ENCODE measurements at regions not wholly inside any gene's neighbourhood (a gene's known extent, or its start where the extent isn't known, plus 50 kb on each side); places are given as distances from the start of the nearest gene placed in this dataset.
A peak's percentile ranks its signal among the peaks of the same experiment; 100 is the strongest.
"Not testable (repeated sequence)": the region's sequence is repeated elsewhere in the genome, so short reads cannot be mapped to it uniquely, and the experiment has no call there.

DNA sequence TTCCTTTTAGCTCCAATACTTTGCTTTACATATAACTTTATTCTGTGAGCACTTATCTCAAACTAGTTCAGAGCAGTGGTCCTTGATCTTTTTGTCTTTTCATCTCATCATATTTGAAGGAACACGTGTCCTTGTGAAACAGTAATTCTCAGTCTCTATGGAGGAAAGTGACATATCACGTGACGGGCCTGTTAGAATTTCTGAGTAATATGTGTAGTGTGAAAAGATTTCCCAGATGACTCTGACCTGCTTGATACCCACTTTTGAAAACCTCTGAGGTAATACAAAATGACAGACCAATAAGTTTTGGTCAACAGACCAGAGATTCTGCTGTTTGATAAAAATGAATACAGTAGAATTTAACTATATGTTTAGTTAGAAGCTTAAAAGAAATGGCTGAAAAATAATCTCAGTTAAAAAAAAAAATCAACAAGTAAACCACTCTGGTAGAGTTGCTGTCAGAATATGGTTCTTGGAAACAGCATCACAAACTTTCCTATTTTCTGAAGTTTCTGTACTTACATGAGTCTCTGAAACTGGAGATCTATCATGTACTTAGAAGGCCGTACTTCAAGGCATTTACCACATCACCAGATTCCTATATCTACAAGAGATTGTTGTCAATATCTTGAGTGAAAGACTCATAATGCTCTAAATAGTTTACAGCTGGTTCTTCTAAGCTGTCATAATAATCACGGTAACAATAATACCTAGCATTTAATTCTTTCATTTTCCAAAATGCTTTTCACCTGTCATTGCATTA, 590.2 kb upstream of the TBL1XR1 start:
- no peak for DNase-seq (ENCODE audit: low spot score)

- no peak for DNase-seq (ENCODE audit: low spot score)
Measured at GRCh38 chr3:177789500-177789899, 592.2 kb upstream of the TBL1XR1 start.

DNA sequence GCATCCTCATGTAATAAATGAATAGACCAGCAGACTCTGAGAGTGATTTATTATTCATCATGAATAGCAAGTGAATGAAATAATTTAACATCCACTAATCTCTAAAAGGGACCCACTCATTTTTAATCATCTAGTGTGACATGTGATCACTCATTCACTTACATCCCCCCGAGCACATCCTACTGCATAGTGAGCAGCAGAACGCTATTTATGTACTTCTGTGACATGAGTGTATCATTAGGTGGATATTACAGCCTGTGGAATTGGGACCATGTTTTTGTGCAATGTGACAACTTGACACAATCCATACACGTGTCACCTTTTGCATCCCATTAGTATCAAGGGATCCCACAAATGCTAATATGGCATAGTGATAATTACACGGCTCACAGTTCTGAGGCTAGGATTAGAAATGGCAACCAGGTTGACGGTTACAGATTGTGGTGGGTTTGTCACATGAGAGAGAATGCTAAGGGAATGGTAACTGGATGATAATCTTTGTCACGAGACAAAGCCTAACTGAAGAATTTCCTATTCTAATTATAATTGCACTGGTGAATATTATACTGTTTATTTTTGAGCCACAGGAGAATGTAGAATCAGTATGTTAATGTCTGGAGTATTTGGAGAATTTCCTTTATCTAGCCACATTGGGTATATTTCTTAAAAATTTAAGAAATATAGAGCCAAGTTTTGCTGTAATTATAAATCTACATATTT, 595.2 kb upstream of the TBL1XR1 start:
- peak; percentile 23 for DNase-seq (ENCODE audit: low spot score)

- no peak for DNase-seq (ENCODE audit: low spot score)
Measured at GRCh38 chr3:177793451-177793850, 596.2 kb upstream of the TBL1XR1 start.

GRCh38 chr3:177795216-177795615, 597.9 kb upstream of the TBL1XR1 start:
- no peak for DNase-seq (ENCODE audit: low spot score)

- no peak for DNase-seq (ENCODE audit: low spot score)
Measured at GRCh38 chr3:177795859-177796258, 598.6 kb upstream of the TBL1XR1 start.

- not testable (repeated sequence) for DNase-seq (ENCODE audit: low spot score)
Measured at GRCh38 chr3:177800147-177800546, 602.9 kb upstream of the TBL1XR1 start.

DNA sequence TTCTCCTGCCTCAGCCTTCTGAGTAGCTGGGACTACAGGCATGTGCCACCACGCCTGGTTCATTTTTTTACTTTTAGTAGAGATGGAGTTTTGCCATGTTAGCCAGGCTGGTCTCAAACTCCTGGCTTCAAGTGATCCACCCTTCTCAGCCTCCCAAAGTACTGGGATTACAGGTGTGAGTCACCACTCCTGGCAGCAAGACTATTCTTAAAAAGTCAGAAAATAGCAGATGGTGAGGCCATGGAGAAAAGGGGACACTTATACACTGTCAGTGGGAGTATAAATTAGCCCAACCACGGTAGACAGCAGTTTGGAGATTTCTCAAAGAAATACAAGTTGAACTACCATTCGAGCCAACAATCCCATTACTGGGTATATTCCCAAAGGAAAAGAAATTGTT, 603.3 kb upstream of the TBL1XR1 start:
- DNase-seq (ENCODE audit: low spot score), result no peak

- no peak for DNase-seq (ENCODE audit: low spot score)
Measured at GRCh38 chr3:177802151-177802900, 605.0 kb upstream of the TBL1XR1 start.

- DNase-seq (ENCODE audit: low spot score), result no peak
Measured at GRCh38 chr3:177803500-177803899, 606.2 kb upstream of the TBL1XR1 start.

DNA sequence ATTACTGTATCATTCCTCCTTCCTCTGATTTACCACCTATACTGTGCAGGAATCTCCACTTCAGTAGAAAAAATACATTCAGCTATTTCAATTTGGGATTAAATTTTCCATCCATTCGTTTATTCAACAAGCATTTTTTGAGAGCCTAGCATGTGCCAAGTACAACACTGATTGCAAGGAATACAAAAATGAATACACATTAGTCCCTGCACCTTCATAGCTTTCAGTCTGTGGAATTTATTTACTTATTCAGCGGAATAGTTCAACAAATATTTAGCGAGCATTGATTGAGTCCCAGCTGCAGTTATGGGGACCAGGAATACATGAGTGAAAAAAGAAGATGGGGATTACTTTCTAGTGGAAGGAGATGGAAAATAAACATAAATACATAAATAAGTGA, 606.8 kb upstream of the TBL1XR1 start:
- DNase-seq (ENCODE audit: low spot score), result no peak

DNA sequence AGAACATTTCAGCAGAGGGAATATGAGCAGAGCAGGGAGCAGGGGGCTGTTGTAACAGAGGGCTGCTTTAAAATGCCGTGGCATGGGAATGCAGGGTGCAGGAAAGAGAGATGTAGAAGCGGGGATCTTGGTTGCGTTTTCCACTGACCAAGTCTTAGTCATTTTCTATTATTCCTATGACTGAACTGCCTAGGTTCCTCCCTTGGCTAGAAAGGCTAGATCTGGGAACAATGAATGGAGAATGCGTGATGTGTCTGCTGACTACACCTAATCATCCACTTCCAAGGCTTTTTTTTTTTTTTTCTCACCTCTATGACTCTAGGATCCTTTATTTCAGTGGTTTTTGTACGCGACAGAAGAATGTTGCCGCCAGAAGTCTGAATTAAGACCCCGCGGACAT, 607.4 kb upstream of the TBL1XR1 start:
- no peak for DNase-seq (ENCODE audit: low spot score)

DNA sequence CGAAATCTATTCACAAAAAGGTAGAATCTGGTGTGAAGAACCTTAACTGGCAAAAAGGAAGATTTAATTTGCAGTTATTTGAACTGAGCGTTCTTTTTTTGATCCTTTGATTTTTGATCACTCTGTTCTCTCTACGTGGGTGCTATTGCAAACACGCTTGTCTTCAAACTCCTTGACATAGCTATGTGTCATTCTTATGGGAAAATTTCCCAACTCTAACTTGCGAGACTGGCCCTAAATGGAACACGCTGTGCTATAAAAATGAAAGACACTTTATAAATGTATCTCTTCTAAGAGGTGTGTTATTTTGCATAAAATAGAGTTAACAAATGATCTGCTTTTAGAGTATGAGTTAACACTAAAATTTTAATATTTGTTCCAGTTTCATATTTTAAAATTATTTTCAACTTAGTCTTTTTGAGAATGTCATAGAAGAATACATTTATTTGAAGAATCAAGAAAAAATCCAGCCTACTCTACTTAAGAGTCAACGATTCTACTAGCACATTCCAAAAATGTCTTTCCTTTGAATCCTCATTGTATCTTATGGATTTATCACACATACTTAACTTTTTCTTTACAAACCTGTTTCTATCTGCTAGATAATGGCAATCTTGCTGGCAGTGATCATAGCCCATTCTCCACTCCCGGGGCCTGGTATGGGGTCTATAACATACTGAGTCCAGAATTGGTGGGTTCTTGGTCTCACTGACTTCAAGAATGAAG, 610.0 kb upstream of the TBL1XR1 start:
- no peak for DNase-seq (ENCODE audit: low spot score)

DNA sequence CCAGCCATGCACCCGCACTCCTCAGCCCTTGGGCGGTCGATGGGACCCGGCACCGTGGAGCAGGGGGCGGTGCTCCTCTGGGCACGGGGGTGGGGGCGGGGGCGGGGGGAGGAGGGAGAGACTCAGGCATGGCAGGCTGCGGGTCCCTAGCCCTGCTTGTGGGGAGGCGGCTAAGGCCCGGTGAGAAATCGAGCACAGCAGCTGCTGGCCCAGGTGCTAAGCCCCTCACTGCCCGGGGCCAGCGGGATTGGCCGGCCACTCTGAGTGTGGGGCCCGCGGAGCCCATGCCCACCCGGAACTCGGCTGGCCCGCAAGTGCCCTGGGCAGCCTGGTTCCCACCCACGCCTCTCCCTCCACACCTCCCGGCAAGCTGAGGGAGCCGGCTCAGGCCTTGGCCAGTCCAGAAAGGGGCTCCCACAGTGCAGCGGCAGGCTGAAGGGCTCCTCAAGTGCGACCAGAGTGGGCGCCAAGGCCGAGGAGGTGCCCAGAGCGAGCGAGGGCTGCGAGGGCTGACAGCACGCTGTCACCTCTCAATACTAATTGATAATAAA, 611.7 kb upstream of the TBL1XR1 start:
- not testable (repeated sequence) for DNase-seq (ENCODE audit: low spot score)

GRCh38 chr3:177810162-177810623, 612.9 kb upstream of the TBL1XR1 start:
- peak; percentile 64 for DNase-seq (ENCODE audit: low spot score)

- DNase-seq (ENCODE audit: low spot score), result no peak
Measured at GRCh38 chr3:177811112-177811511, 613.8 kb upstream of the TBL1XR1 start.

DNA sequence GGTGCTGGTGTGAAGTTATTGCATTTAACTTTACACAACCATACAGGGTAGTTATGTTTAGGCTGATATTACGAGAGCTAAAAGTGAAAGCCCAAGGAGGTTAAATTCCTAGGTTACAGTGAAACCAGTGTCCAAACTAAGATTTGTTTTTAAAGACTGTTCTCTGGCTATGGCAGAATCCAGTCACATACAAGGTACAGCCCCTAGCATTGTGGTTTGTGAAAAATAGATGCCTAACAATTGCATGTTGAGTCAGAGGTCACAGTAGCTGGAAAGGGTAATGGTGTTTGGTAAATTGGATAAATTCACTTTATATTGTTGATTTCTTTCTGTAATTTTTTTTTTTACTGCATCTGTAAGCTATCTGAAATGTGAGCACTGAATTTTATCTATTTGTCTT, 614.6 kb upstream of the TBL1XR1 start:
- DNase-seq (ENCODE audit: low spot score), result no peak

DNA sequence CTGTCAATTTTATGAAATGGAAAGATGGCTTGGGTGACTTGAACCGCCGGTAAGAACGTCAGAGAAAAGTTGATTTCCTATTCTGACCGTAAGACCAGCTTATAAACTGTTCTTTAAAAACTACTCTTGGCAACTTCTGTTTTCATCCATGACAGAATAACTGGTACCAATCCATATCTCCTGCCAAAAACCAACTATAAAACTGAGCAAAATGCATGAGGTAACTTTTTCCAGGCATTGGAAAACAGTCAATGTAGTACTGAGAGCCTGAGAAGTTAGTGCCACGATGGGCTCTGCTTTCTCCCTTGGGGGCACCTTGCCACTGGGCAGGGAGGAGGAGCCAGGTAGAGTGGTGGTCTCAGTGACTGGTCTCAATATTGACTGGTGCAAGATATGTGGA, 615.2 kb upstream of the TBL1XR1 start:
- DNase-seq (ENCODE audit: low spot score), result no peak

DNA sequence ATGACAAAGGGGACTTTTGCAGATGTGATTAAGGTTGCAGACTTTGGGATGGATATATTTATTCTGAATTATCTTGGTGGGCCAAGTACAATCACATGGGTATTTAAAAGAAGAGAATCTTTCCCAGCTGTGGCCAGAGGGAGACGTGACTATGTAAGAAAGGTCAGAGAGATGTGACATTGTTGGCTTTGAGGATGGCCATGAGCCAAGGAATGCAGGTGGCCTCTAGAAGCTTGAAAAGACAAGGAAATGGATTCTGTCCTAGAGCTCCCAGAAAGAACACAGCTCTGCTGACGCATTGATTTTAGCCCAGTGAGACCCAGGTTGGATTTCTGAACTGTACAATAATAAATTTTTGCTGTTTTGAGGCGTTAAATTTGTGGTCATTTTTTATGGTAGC, 616.0 kb upstream of the TBL1XR1 start:
- no peak for DNase-seq (ENCODE audit: low spot score)

DNA sequence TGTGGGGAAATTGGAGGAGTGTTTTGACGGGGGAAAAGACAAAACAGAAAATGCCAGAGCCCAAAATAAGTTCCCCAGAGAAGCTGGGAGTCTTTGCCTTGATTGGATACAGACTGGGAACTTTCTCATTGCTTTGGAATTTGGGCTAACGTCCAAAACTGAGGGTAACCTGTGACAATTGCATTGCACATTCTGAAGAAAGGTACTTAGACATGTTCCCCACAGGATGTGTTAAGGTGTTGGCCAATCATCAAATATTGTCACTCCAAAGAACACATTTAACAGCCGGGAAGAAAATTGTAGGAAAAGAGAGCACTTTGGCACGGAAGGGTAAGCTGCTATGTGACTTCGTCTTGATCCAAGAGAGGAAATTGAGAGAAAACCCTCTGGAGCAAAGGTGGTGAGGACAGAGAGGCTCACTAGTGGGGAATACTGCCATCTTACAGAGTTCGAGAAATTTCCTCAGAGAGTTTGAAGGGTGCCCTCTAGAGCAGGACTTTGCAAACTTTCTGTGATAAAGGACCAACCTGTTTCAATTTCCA, 619.5 kb upstream of the TBL1XR1 start:
- DNase-seq (ENCODE audit: low spot score), result peak; percentile 51

DNA sequence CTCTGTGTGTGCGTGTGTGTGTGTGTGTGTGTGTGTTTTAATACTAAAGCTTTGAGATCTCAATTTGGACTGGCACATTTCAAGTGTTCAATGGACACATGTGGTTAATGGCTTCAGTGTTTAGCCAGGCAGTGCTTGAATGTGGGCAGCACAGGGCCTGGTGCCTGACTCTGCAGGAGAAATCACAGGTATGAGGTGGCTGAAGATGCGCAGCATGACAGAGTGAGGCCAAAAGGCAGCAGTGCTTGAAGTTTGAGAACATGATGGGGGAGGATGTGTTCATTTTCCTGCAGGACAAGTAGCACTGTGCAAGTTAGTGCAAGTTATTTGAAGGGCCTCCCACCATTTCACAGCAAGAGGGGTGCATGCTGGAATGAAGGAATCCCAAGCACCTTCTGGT, 620.5 kb upstream of the TBL1XR1 start:
- DNase-seq (ENCODE audit: low spot score), result no peak
